ENCODE measurements at regions not wholly inside any gene's neighbourhood (a gene's known extent, or its start where the extent isn't known, plus 50 kb on each side); places are given as distances from the start of the nearest gene placed in this dataset.

DNA sequence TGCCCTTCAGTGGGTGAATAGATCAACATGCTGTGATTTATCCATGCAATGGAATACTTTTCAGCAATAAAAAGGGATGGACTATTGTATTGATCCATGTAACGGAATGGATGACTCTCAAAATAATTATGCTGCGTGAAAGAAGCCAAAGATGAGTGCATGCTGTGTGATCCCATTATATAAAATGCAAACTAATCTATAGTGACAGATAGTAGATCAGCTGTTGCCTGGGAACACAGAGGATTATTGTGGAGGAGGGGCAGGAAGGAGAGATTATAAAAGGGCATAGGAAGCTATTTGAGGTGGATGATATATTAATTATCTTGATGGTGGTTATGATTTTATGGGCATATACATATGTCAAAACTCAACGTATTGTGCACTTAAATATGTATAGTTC lies 55.5 kb upstream of the ADAM23 start:
- H3K36me3 Mint-ChIP-seq (ENCODE audit: insufficient read depth in 1 of 3, low read depth in 3 of 3), result peaks cover 0 to 5% (median 0%) of the 10 kb centered on the region in 3 experiments; a peak in 2 of 7 replicates
- Histone ChIP-seq H3K56ac (ENCODE audit: insufficient read length, low read depth, low read length) (no peak overlapping the region), H2BK20ac (ENCODE audit: low read depth, low read length, poor library complexity, severe bottlenecking) (no peak overlapping the region), H4K91ac (ENCODE audit: insufficient read length, low read depth, low read length) (no peak overlapping the region), H3K4ac (ENCODE audit: low read depth, low read length) (no peak overlapping the region), H2BK5ac (ENCODE audit: insufficient read length, low read length) (no peak overlapping the region), H2BK12ac (ENCODE audit: insufficient read length, low read depth, low read length) (no peak overlapping the region), H4K8ac (replicated peaks; ENCODE audit: insufficient read length, low read depth, low read length) (no peak overlapping the region), H2AFZ (ENCODE audit: low read length) (no peak overlapping the region), H3K4me2 (ENCODE audit: insufficient read depth, insufficient read length, low read length) (no peak overlapping the region), H3K23me2 (ENCODE audit: insufficient read length, low read depth, low read length, poor library complexity, severe bottlenecking) (no peaks in the 10 kb centered on the region), H4K20me1 (ENCODE audit: control insufficient read depth, insufficient read depth, insufficient read length) (no peaks in the 10 kb centered on the region), H2BK120ac (ENCODE audit: low read depth, low read length, poor library complexity, severe bottlenecking) (no peak overlapping the region), H3K18ac (ENCODE audit: insufficient read length, low read depth, low read length) (no peak overlapping the region), H3T11ph (ENCODE audit: low read length) (no peak overlapping the region), H2BK15ac (ENCODE audit: low read depth, low read length) (no peak overlapping the region), H4K5ac (ENCODE audit: insufficient read length, low read depth, low read length) (no peak overlapping the region), H3K14ac (ENCODE audit: insufficient read depth, low read length) (no peak overlapping the region), H3K27me3 (ENCODE audit: insufficient read depth, low read length) (no peaks in the 10 kb centered on the region), H3K79me1 (ENCODE audit: insufficient read depth, low read depth, low read length, poor library complexity, severe bottlenecking) (no peaks in the 10 kb centered on the region), H3K4me1 (ENCODE audit: insufficient read depth, low read length) (no peaks in the 10 kb centered on the region), H3K9me3 (ENCODE audit: control insufficient read depth, low read depth, low read length) (no peaks in the 10 kb centered on the region), H3K23ac (ENCODE audit: insufficient read length, low read depth, low read length) (no peak overlapping the region), H3K27ac (ENCODE audit: insufficient read length, low read depth, low read length) (no peak overlapping the region), H3K79me2 (ENCODE audit: insufficient read depth, low read length) (no peaks in the 10 kb centered on the region), H3K9ac (ENCODE audit: extremely low read depth, insufficient read length, low read length) (no peak overlapping the region), H2AK5ac (ENCODE audit: insufficient read length, low read length) (no peak overlapping the region)
- peaks cover 4 to 14% of the 10 kb centered on the region in 2 experiments; a peak in 4 of 5 replicates for H3K9me3 Mint-ChIP-seq
- no peaks in the 10 kb centered on the region for H3K27me3 Mint-ChIP-seq (ENCODE audit: low read depth)
- H3K4me3 Mint-ChIP-seq, result no peak overlapping the region
- H3K4me1 Mint-ChIP-seq, result no peaks in the 10 kb centered on the region
- no peak for DNase-seq
- WGBS (ENCODE audit: extremely low coverage, insufficient read length, low lambda C conversion rate), result no CpG with 5 or more reads among the region's 3 CpGs
- H3K27ac Mint-ChIP-seq, result no peak overlapping the region
- no peak for TF ChIP-seq CTCF (conservative IDR thresholded peaks at IDR 0.05)
